ENCODE measurements at regions not wholly inside any gene's neighbourhood (a gene's known extent, or its start where the extent isn't known, plus 50 kb on each side); places are given as distances from the start of the nearest gene placed in this dataset.
A peak's percentile ranks its signal among the peaks of the same experiment; 100 is the strongest.

DNA sequence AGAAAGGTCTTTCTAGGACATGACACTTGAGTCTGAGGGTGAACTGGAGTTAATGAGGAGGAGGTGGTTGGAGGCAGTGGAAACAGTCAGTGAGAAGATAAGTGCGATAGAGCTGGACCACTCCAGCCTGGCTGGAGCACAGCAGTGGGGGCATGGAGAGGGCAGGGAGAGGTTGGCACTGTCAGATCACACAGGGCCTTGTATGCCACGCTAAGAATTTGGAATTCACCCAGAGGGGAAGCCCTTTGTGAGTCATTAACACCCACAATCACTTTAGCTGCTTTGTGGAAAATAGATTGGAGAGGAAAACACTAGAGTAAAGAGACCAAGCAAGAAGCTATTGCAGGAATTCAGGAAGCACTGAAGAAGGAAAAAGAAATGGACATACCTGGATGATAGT is 83.3 kb downstream of the ZNF621 start:
- no peak overlapping the region for H3K4me3 Mint-ChIP-seq
- peaks cover 4% of the 10 kb centered on the region for H3K27me3 Mint-ChIP-seq (ENCODE audit: low read depth)
- no peaks in the 10 kb centered on the region for H3K9me3 Mint-ChIP-seq
- peaks cover 3% of the 10 kb centered on the region for H3K4me1 Mint-ChIP-seq
- no peak for DNase-seq (ENCODE audit: low spot score in 2 of 2, unreplicated experiment in 2 of 2)
- no peaks in the 10 kb centered on the region for H3K36me3 Mint-ChIP-seq
- no peak overlapping the region for H3K27ac Mint-ChIP-seq
- TF ChIP-seq, protein P1, sequence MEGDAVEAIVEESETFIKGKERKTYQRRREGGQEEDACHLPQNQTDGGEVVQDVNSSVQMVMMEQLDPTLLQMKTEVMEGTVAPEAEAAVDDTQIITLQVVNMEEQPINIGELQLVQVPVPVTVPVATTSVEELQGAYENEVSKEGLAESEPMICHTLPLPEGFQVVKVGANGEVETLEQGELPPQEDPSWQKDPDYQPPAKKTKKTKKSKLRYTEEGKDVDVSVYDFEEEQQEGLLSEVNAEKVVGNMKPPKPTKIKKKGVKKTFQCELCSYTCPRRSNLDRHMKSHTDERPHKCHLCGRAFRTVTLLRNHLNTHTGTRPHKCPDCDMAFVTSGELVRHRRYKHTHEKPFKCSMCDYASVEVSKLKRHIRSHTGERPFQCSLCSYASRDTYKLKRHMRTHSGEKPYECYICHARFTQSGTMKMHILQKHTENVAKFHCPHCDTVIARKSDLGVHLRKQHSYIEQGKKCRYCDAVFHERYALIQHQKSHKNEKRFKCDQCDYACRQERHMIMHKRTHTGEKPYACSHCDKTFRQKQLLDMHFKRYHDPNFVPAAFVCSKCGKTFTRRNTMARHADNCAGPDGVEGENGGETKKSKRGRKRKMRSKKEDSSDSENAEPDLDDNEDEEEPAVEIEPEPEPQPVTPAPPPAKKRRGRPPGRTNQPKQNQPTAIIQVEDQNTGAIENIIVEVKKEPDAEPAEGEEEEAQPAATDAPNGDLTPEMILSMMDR (IDR thresholded peaks at IDR 0.05; ENCODE audit: unreplicated experiment), result no peak

- no peaks in the 10 kb centered on the region for H3K36me3 Mint-ChIP-seq
- peaks cover 21% of the 10 kb centered on the region for H3K4me1 Mint-ChIP-seq
- peaks cover 21% of the 10 kb centered on the region for H3K27me3 Mint-ChIP-seq (ENCODE audit: low read depth)
- TF ChIP-seq, protein P1 (IDR thresholded peaks at IDR 0.05; ENCODE audit: unreplicated experiment), result no peak
- peak in 1 of 2 experiments; percentile 20 for DNase-seq (ENCODE audit: low spot score in 2 of 2, unreplicated experiment in 2 of 2)
- no peak overlapping the region for H3K27ac Mint-ChIP-seq
- H3K4me3 Mint-ChIP-seq, result no peak overlapping the region
- H3K9me3 Mint-ChIP-seq, result no peaks in the 10 kb centered on the region
Observed at GRCh38 chr3:40613306-40613705, 88.5 kb downstream of the ZNF621 start.

GRCh38 chr3:40615110-40615915 is 90.6 kb downstream of the ZNF621 start:
- H3K9me3 Mint-ChIP-seq, result no peaks in the 10 kb centered on the region
- peak overlapping the region; percentile 70 for H3K27ac Mint-ChIP-seq
- DNase-seq (ENCODE audit: low spot score in 2 of 2, unreplicated experiment in 2 of 2), result no peak

GRCh38 chr3:40615918-40616819 is 91.4 kb downstream of the ZNF621 start:
- H3K27ac Mint-ChIP-seq, result no peak overlapping the region
- TF ChIP-seq, protein P1 (IDR thresholded peaks at IDR 0.05; ENCODE audit: unreplicated experiment), result no peak
- H3K27me3 Mint-ChIP-seq (ENCODE audit: low read depth), result peaks cover 19% of the 10 kb centered on the region
- H3K36me3 Mint-ChIP-seq, result no peaks in the 10 kb centered on the region
- H3K9me3 Mint-ChIP-seq, result no peaks in the 10 kb centered on the region
- H3K4me1 Mint-ChIP-seq, result peaks cover 21% of the 10 kb centered on the region
- DNase-seq (ENCODE audit: low spot score in 2 of 2, unreplicated experiment in 2 of 2), result no peak
- H3K4me3 Mint-ChIP-seq, result peak overlapping the region; percentile 67

More at GRCh38 chr3:40615110-40615915, 90.6 kb downstream of the ZNF621 start:
- Mint-ChIP-seq H3K4me3 (peak overlapping the region; percentile 67), H3K36me3 (no peaks in the 10 kb centered on the region), H3K27me3 (ENCODE audit: low read depth) (peaks cover 19% of the 10 kb centered on the region), H3K4me1 (peaks cover 21% of the 10 kb centered on the region)
- TF ChIP-seq, protein P1 (IDR thresholded peaks at IDR 0.05; ENCODE audit: unreplicated experiment), result no peak

- TF ChIP-seq, protein P1 (IDR thresholded peaks at IDR 0.05; ENCODE audit: unreplicated experiment), result no peak
- Mint-ChIP-seq H3K27me3 (ENCODE audit: low read depth) (peaks cover 19% of the 10 kb centered on the region), H3K27ac (no peak overlapping the region), H3K9me3 (no peaks in the 10 kb centered on the region), H3K4me1 (peaks cover 21% of the 10 kb centered on the region), H3K36me3 (no peaks in the 10 kb centered on the region), H3K4me3 (no peak overlapping the region)
- DNase-seq (ENCODE audit: low spot score in 2 of 2, unreplicated experiment in 2 of 2), result no peak
Observed at GRCh38 chr3:40617084-40617483, 92.3 kb downstream of the ZNF621 start.
